ENCODE measurements at regions not wholly inside any gene's neighbourhood (a gene's known extent, or its start where the extent isn't known, plus 50 kb on each side); places are given as distances from the start of the nearest gene placed in this dataset.

GRCh38 chr10:104563548-104563947 lies 77.5 kb upstream of the SORCS3 start:
- H3K27ac ChIP-seq: no peak overlapping the region
- no peaks in the 10 kb centered on the region for H3K4me1 ChIP-seq (ENCODE audit: control insufficient read depth in 1 of 2, insufficient read depth in 1 of 2, low read depth in 1 of 2, low read length in 1 of 2)
- no peak for TF ChIP-seq CTCF (IDR thresholded peaks at IDR 0.05)
- no peak overlapping the region for H3K4me3 ChIP-seq (ENCODE audit: low read depth in 1 of 2, low read length in 1 of 2)
- no peaks in the 10 kb centered on the region for H3K9me3 ChIP-seq
- peaks cover 45% of the 10 kb centered on the region for H3K27me3 ChIP-seq
- H3K36me3 ChIP-seq: no peaks in the 10 kb centered on the region

- Histone ChIP-seq H3K4me1 (ENCODE audit: control insufficient read depth in 1 of 2, insufficient read depth in 1 of 2, low read depth in 1 of 2, low read length in 1 of 2) (no peaks in the 10 kb centered on the region), H3K9me3 (peaks cover 4% of the 10 kb centered on the region), H3K27ac (no peak overlapping the region), H3K27me3 (peaks cover 36% of the 10 kb centered on the region), H3K36me3 (no peaks in the 10 kb centered on the region), H3K4me3 (ENCODE audit: low read depth in 1 of 2, low read length in 1 of 2) (no peak overlapping the region)
- TF ChIP-seq CTCF (IDR thresholded peaks at IDR 0.05): no peak
These were observed 66.7 kb upstream of the SORCS3 start for GRCh38 chr10:104574427-104574826.

GRCh38 chr10:104574838-104575237 lies 66.3 kb upstream of the SORCS3 start:
- H3K27me3 ChIP-seq: peaks cover 40% of the 10 kb centered on the region
- H3K4me1 ChIP-seq (ENCODE audit: control insufficient read depth in 1 of 2, insufficient read depth in 1 of 2, low read depth in 1 of 2, low read length in 1 of 2): no peaks in the 10 kb centered on the region
- peaks cover 4% of the 10 kb centered on the region for H3K9me3 ChIP-seq
- no peak overlapping the region for H3K4me3 ChIP-seq (ENCODE audit: low read depth in 1 of 2, low read length in 1 of 2)
- no peak for TF ChIP-seq CTCF (IDR thresholded peaks at IDR 0.05)
- H3K27ac ChIP-seq: no peak overlapping the region
- H3K36me3 ChIP-seq: no peaks in the 10 kb centered on the region

- H3K4me3 ChIP-seq (ENCODE audit: low read depth in 1 of 2, low read length in 1 of 2): no peak overlapping the region
These were observed 64.5 kb upstream of the SORCS3 start for GRCh38 chr10:104576611-104577010.

GRCh38 chr10:104577163-104577562 lies 63.9 kb upstream of the SORCS3 start:
- H3K4me1 ChIP-seq (ENCODE audit: control insufficient read depth in 1 of 2, insufficient read depth in 1 of 2, low read depth in 1 of 2, low read length in 1 of 2): peaks cover 0 to 7% of the 10 kb centered on the region in 2 experiments
- H3K27me3 ChIP-seq: peaks cover 47% of the 10 kb centered on the region
- no peak for TF ChIP-seq CTCF (IDR thresholded peaks at IDR 0.05)
- no peaks in the 10 kb centered on the region for H3K9me3 ChIP-seq
- H3K27ac ChIP-seq: no peak overlapping the region
- H3K36me3 ChIP-seq: no peaks in the 10 kb centered on the region
- H3K4me3 ChIP-seq (ENCODE audit: low read depth in 1 of 2, low read length in 1 of 2): no peak overlapping the region

More at GRCh38 chr10:104576611-104577010, 64.5 kb upstream of the SORCS3 start:
- no peak overlapping the region for H3K27ac ChIP-seq
- no peak for TF ChIP-seq CTCF (IDR thresholded peaks at IDR 0.05)
- no peaks in the 10 kb centered on the region for H3K9me3 ChIP-seq
- no peaks in the 10 kb centered on the region for H3K36me3 ChIP-seq
- H3K27me3 ChIP-seq: peaks cover 47% of the 10 kb centered on the region
- peaks cover 0 to 7% of the 10 kb centered on the region in 2 experiments for H3K4me1 ChIP-seq (ENCODE audit: control insufficient read depth in 1 of 2, insufficient read depth in 1 of 2, low read depth in 1 of 2, low read length in 1 of 2)
